Anterior cingulate cortex (tissue), 58 donors: ENCODE measurements at regions not wholly inside any gene's neighbourhood (a gene's known extent, or its start where the extent isn't known, plus 50 kb on each side); places are given as distances from the start of the nearest gene placed in this dataset.
A peak's percentile ranks its signal among the peaks of the same experiment; 100 is the strongest.
"Not testable (repeated sequence)": the region's sequence is repeated elsewhere in the genome, so short reads cannot be mapped to it uniquely, and the experiment has no call there.

Source experiments
- DNase-seq, 58 donors: peaks; one replicate each; lab custom pipeline; 2025; lab: John Stamatoyannopoulos, UW

DNA sequence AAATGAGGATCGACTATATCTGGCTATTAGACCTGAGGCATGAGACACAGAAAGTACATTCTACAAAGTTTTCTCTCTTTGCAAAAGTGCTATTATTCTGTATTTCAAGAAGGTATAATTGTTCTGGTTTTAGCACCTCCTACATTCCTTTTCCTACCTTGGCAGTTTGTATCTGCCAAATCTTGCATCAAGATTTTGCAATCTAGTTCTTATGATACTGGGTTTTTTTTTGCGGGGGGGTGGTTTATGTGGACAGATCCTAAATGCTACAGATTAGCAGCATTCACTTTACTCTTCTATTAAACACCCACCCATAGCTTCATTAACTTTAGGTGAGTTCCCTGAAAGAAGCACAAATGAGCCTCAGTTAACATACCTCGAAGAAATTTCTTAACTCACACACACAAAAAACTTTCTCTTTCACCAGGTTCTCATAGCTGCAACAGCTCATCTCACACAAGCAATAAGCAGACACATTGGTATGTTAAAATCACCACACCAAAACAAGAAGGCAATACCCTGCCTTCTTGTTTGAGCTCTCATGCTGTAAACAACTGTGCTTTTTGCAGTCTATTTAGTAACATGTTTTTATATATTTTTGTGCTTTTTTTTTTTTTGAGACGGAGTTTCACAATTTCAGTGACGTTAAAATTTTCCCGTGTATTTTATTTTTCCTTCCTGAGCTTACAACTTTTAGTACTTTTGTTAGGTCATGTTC is 73.0 kb upstream of the VGLL4 start:
- no peak for DNase-seq

- no peak for DNase-seq
Measured at GRCh38 chr3:11713171-11713570, 69.5 kb upstream of the VGLL4 start.

- DNase-seq: no peak
Measured at GRCh38 chr3:11712646-11713045, 68.9 kb upstream of the VGLL4 start.

GRCh38 chr3:11711876-11712275 is 68.2 kb upstream of the VGLL4 start:
- DNase-seq: peak in 18 of 58 donors; percentile 3 to 52 (median 17)

DNA sequence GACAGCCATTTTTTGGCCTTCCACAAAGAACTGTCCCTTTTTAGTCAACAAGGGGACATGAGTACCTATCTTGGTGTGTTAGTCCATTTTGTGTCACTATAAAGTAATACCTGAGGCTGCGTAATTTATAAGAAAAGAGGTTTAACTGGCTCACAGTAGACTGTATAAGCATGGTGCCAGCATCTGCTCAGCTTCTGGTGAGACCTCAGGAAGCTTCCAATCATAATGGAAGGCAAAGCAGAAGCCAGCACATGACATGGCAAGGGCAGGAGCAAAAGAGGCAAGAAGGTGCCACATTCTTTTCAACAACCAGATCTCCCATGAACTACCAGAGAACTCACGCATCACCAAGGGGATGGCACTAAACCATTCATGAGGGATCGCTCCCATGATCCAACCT is 66.1 kb upstream of the VGLL4 start:
- no peak for DNase-seq

GRCh38 chr3:11707084-11707483 is 63.4 kb upstream of the VGLL4 start:
- not testable (repeated sequence) for DNase-seq

GRCh38 chr3:11706604-11707003 is 62.9 kb upstream of the VGLL4 start:
- DNase-seq: no peak

- peak in 5 of 58 donors; percentile 9 to 31 (median 13) for DNase-seq
Measured at GRCh38 chr3:11705049-11705448, 61.3 kb upstream of the VGLL4 start.

DNA sequence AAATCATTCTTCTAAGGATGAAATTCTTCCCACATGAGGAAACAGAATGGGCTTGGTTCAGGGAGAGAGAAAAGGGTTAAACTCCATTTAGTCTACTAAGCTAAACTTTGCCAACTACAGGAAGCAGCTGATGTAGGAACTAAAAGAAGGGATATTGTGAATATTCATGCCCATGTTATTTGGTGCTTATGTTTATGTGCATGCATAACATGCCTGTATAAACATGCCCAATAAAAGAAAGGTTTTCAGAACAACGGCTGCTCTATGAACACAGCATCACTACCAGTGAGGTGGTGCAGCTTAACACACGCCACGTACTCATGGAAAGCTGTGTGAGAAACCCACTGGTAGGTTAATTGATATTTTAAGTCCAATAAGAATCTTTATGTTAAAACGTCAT is 59.4 kb upstream of the VGLL4 start:
- DNase-seq: no peak

DNA sequence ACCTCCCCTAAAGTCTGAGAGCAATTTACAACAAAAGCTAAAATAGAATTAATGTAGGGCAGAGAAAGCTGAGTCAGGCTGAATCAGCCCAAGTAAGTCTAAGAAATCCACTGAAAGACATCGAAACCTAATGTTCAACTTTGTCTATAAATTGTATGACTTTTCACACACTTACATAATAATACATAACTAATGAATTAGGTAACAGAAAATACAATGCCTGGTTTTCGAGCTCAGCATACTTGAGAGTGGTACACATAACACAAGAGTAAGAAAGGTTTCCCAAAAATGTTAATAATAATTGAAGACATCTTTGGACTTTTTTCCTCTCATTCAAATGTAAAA is 55.3 kb upstream of the VGLL4 start:
- DNase-seq: no peak

- DNase-seq: no peak
Measured at GRCh38 chr3:11698326-11699082, 54.8 kb upstream of the VGLL4 start.

DNA sequence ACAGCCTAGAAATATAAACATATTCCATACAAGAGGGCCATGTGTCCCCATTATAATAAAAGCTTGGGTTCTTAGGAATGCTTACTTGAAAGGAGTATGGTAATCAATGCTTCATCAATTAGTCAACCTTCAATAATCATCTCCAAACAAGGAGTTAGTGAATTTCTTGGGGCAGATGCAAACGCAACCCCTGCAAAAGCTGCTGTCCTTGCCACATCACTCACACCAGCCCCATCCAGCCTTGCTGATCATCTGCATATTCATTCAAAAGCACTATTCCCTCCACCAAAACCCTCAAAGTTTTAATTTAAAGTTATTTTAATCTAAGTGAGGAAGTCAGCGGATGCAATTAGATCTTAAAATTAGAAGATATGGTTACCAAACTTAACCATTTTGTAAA is 54.0 kb upstream of the VGLL4 start:
- no peak for DNase-seq

DNA sequence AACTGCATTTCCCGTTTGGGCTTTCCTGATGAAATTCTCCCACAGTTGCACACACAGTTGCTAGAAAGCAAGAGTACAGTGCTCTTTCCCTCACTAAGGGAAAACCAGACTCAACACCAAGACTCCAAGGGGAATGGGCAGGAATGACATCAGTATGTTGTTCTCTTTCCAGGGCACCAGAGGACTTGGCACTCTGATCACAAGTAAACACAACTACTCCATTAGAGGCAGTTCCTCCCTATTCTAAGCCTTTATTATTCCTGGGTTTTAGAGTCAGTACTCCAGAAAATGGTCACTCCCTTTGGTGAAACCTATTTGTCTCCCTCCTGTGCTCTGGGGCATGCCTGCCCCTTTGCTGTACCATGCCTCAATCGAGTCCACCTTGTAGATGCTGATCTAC is 52.3 kb upstream of the VGLL4 start:
- no peak for DNase-seq
